HG03139 (cell line): ENCODE measurements at regions not wholly inside any gene's neighbourhood (a gene's known extent, or its start where the extent isn't known, plus 50 kb on each side); places are given as distances from the start of the nearest gene placed in this dataset.
A peak's percentile ranks its signal among the peaks of the same experiment; 100 is the strongest.
"Not testable (repeated sequence)": the region's sequence is repeated elsewhere in the genome, so short reads cannot be mapped to it uniquely, and the experiment has no call there.

ENCODE experiments used
- ATAC-seq: cut with Tn5 transposase; IDR thresholded peaks from one replicate; pipeline ENCODE4 v1.9.1; 2021; ENCODE audit not compliant: unreplicated experiment

GRCh38 chr5:103890313-103890712, 327.7 kb upstream of the NUDT12 start:
- ATAC-seq: no peak

- ATAC-seq: no peak
Measured at GRCh38 chr5:103889500-103890209, 327.1 kb upstream of the NUDT12 start.

GRCh38 chr5:103886826-103887225, 324.2 kb upstream of the NUDT12 start:
- ATAC-seq: no peak

GRCh38 chr5:103883143-103883542, 320.6 kb upstream of the NUDT12 start:
- no peak for ATAC-seq

GRCh38 chr5:103881560-103881959, 319.0 kb upstream of the NUDT12 start:
- no peak for ATAC-seq

- no peak for ATAC-seq
Measured at GRCh38 chr5:103867857-103868598, 305.4 kb upstream of the NUDT12 start.

GRCh38 chr5:103866169-103866568, 303.6 kb upstream of the NUDT12 start:
- no peak for ATAC-seq

GRCh38 chr5:103862398-103862797, 299.8 kb upstream of the NUDT12 start:
- ATAC-seq: no peak

GRCh38 chr5:103860327-103860726, 297.7 kb upstream of the NUDT12 start:
- no peak for ATAC-seq

- not testable (repeated sequence) for ATAC-seq
Measured at GRCh38 chr5:103858367-103858766, 295.8 kb upstream of the NUDT12 start.

GRCh38 chr5:103851091-103851490, 288.5 kb upstream of the NUDT12 start:
- ATAC-seq: no peak

- no peak for ATAC-seq
Measured at GRCh38 chr5:103849934-103850333, 287.3 kb upstream of the NUDT12 start.

GRCh38 chr5:103847060-103847459, 284.5 kb upstream of the NUDT12 start:
- ATAC-seq: no peak

GRCh38 chr5:103842936-103843335, 280.3 kb upstream of the NUDT12 start:
- ATAC-seq: no peak

GRCh38 chr5:103840600-103840999, 278.0 kb upstream of the NUDT12 start:
- no peak for ATAC-seq

GRCh38 chr5:103834216-103834615, 271.6 kb upstream of the NUDT12 start:
- ATAC-seq: no peak

GRCh38 chr5:103829585-103829984, 267.0 kb upstream of the NUDT12 start:
- no peak for ATAC-seq

- no peak for ATAC-seq
Measured at GRCh38 chr5:103827976-103828375, 265.4 kb upstream of the NUDT12 start.

- ATAC-seq: no peak
Measured at GRCh38 chr5:103821361-103821760, 258.8 kb upstream of the NUDT12 start.

- ATAC-seq: peak; percentile 84
Measured at GRCh38 chr5:103808464-103809106, 246.0 kb upstream of the NUDT12 start.

GRCh38 chr5:103804711-103805110, 242.1 kb upstream of the NUDT12 start:
- ATAC-seq: no peak

GRCh38 chr5:103801681-103802080, 239.1 kb upstream of the NUDT12 start:
- ATAC-seq: no peak
